RWPE2 (cell line): ENCODE measurements at regions not wholly inside any gene's neighbourhood (a gene's known extent, or its start where the extent isn't known, plus 50 kb on each side); places are given as distances from the start of the nearest gene placed in this dataset.

ENCODE experiments used
- ATAC-seq: fragments of 200-7000 bp; cut with Tn5 transposase; 3 replicates; pipeline ENCODE4 v1.9.1; 2021; ENCODE audit warnings: low read depth
- DNase-seq: peaks from one replicate; pipeline ENCODE4 v3.0.0-alpha.2; 2020; ENCODE audit warnings: low spot score
- H3K27ac ChIP-seq: fragments of 450-650 bp; 2 replicates; pipeline ENCODE4 v1.5.1; 2017; ENCODE audit warnings: mild to moderate bottlenecking; ENCODE audit not compliant: poor library complexity, severe bottlenecking
- H3K27me3 ChIP-seq: fragments of 250-450 bp; sonication (Bioruptor Pico); 2 replicates; pipeline ENCODE4 v1.5.1; 2021; ENCODE audit warnings: mild to moderate bottlenecking, moderate library complexity; ENCODE audit not compliant: insufficient read depth, poor library complexity, severe bottlenecking
- H3K36me3 ChIP-seq: fragments of 250-450 bp; sonication (Bioruptor Pico); 2 replicates; pipeline ENCODE4 v1.5.1; 2020; ENCODE audit warnings: low read depth, mild to moderate bottlenecking, moderate library complexity
- H3K4me1 ChIP-seq: fragments of 250-450 bp; sonication (Bioruptor Pico); 2 replicates; pipeline ENCODE4 v1.5.1; 2021; ENCODE audit warnings: mild to moderate bottlenecking, moderate library complexity; ENCODE audit not compliant: insufficient read depth, poor library complexity, severe bottlenecking
- H3K4me3 ChIP-seq: fragments of 250-450 bp; sonication (Bioruptor Pico); 2 replicates; pipeline ENCODE4 v1.5.1; 2021; ENCODE audit warnings: mild to moderate bottlenecking, moderate library complexity; ENCODE audit not compliant: severe bottlenecking
- H3K9me3 ChIP-seq: fragments of 250-450 bp; sonication (Bioruptor Pico); 2 replicates; pipeline ENCODE4 v1.5.1; 2021; ENCODE audit warnings: mild to moderate bottlenecking, moderate library complexity; ENCODE audit not compliant: severe bottlenecking
- TF ChIP-seq, protein P1 (sequence below): fragments of 450-650 bp; IDR thresholded peaks from one replicate; pipeline ENCODE4 v1.5.1; 2017; ENCODE audit warnings: mild to moderate bottlenecking, moderate library complexity; ENCODE audit not compliant: poor library complexity, severe bottlenecking

DNA sequence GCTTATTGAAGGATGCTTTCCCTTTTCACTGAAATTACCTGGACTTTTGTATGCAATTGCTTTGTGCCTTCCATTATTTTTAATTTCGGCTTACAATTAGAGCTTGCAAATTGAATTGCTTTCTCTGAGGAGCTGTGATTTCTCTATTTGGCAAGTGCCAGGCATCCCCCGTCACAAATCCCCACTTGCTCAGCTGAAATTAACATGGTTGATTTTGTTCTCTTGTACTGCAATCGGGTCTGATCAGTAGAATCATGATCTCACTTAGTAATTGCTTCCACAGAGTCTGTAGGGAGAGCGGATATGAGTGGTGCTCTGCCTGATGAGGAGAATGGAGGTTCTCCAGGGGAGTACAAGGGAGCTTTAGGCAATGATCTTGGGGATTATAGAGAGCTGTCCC lies 495.5 kb upstream of the SGCD start:
- TF ChIP-seq, protein P1, sequence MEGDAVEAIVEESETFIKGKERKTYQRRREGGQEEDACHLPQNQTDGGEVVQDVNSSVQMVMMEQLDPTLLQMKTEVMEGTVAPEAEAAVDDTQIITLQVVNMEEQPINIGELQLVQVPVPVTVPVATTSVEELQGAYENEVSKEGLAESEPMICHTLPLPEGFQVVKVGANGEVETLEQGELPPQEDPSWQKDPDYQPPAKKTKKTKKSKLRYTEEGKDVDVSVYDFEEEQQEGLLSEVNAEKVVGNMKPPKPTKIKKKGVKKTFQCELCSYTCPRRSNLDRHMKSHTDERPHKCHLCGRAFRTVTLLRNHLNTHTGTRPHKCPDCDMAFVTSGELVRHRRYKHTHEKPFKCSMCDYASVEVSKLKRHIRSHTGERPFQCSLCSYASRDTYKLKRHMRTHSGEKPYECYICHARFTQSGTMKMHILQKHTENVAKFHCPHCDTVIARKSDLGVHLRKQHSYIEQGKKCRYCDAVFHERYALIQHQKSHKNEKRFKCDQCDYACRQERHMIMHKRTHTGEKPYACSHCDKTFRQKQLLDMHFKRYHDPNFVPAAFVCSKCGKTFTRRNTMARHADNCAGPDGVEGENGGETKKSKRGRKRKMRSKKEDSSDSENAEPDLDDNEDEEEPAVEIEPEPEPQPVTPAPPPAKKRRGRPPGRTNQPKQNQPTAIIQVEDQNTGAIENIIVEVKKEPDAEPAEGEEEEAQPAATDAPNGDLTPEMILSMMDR, result no peak
- ATAC-seq (no peak), DNase-seq (no peak)
- Histone ChIP-seq H3K36me3 (no peaks in the 10 kb centered on the region), H3K9me3 (peaks cover 2% of the 10 kb centered on the region), H3K4me1 (no peaks in the 10 kb centered on the region), H3K27me3 (no peaks in the 10 kb centered on the region), H3K27ac (no peak overlapping the region), H3K4me3 (no peak overlapping the region)

DNA sequence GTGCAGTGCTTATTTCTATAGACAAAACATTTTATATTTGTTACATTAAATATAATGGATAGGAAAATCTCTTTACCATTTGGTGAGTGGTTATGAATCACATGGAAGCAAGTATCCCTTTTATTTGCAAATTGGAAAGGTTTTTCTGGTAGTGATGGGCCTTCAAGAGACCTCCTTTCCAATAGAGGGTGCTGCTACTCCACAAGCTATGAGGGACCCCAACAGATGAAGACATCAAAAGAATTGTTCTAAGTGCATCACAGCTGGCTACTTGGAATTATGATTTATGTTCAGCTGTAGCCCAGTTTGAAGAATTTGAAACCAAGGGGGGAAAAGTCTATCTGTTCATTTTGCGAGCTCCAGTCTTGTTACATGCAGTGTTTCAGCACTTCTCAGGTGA lies 493.7 kb upstream of the SGCD start:
- DNase-seq, result no peak
- H3K27me3 ChIP-seq, result no peaks in the 10 kb centered on the region
- no peak overlapping the region for H3K4me3 ChIP-seq
- H3K4me1 ChIP-seq, result no peaks in the 10 kb centered on the region
- TF ChIP-seq, protein P1, result no peak
- H3K27ac ChIP-seq, result no peak overlapping the region
- no peak for ATAC-seq
- peaks cover 2% of the 10 kb centered on the region for H3K9me3 ChIP-seq
- H3K36me3 ChIP-seq, result no peaks in the 10 kb centered on the region

DNA sequence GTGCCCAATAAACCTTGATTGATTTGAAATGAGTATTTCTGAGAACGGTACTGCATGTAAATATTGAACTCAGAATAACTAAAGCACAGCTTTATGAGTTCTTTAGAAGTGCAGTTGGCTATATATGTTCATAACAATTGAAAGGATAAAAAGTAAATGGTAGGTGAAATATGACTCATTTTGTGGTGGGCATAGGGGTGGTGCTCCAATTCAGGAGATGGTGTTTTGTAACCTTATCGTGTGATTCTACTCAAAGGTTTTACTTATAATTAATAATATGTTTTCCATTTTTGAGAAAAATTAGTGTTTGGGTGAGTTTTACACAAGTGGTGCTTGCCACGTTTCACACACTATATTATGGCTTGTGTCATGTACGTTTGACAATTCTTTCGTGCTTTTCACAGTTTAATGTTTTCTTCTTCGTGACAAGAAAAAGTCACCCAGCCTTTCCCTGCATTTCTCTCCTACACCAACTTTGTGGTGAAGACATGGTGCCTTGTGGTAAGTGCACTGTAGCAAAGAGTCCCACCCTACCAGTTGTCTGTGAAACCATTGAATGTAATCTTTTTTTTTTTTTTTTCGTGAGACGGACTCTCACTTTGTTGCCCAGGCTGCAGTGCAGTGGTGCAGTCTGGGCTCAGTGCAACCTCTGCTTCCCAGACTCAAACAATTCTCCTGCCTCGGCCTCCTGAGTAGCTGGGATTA lies 492.5 kb upstream of the SGCD start:
- peaks cover 2% of the 10 kb centered on the region for H3K9me3 ChIP-seq
- no peak overlapping the region for H3K27ac ChIP-seq
- H3K36me3 ChIP-seq, result no peaks in the 10 kb centered on the region
- ATAC-seq (no peak), DNase-seq (no peak)
- H3K4me1 ChIP-seq, result no peaks in the 10 kb centered on the region
- TF ChIP-seq, protein P1, result no peak
- H3K27me3 ChIP-seq, result no peaks in the 10 kb centered on the region
- no peak overlapping the region for H3K4me3 ChIP-seq

DNA sequence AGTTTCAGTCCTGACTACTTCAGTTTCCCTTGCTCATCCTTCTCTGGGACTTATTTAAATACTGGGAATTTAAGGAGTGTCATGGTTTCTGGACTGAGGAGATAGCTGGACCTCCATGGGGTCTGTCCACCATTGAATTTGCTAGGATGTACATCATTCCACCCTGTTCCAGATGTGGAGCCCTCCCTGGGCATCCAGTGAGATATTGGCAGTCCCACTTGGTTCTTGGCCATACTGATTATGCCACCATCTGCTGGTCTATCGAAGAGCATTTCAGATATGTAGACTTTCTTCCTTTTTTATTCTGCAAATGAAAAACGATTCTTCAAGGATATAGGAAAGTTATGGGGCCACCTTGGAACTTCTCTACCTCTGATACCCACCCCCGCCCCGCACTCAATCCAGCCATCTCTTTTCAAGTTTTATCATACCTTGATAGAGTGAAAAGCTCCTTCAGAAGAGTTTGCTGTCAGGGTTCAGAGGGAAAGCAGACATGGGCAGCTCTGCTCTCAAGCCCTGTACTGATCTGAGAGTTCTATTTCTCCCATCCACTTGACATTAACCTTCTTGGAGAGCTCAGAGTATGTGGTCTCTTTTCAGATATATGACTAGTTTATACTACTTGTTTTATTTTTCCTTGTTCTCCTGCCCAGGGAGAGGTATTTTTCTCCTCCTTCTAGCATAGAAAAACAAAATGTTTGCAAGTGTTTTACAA lies 490.7 kb upstream of the SGCD start:
- TF ChIP-seq, protein P1, result no peak
- peaks cover 2% of the 10 kb centered on the region for H3K9me3 ChIP-seq
- H3K36me3 ChIP-seq, result no peaks in the 10 kb centered on the region
- H3K4me3 ChIP-seq, result no peak overlapping the region
- DNase-seq (no peak), ATAC-seq (no peak)
- H3K27me3 ChIP-seq, result no peaks in the 10 kb centered on the region
- H3K4me1 ChIP-seq, result no peaks in the 10 kb centered on the region
- H3K27ac ChIP-seq, result no peak overlapping the region

DNA sequence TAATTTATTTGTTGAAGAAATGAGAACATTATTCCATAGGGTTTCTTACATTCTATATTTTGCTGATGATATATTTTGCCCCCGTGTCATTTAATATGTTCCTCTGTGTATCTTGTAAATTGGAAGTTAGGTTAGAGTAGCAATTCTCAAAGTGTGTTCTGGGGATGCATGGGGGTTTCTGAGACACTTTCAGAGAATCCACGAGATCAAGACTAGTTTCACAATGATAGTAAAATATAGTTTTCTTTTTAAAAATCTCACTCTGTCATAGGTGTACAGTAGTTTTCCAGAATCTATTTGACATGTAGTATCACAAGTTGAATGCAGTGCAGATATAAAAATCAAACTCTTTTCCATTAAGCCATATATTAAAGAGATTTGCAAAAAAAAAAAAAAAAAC lies 488.6 kb upstream of the SGCD start:
- Histone ChIP-seq H3K27ac (no peak overlapping the region), H3K4me1 (no peaks in the 10 kb centered on the region), H3K36me3 (no peaks in the 10 kb centered on the region), H3K27me3 (no peaks in the 10 kb centered on the region), H3K4me3 (no peak overlapping the region), H3K9me3 (peaks cover 2% of the 10 kb centered on the region)
- TF ChIP-seq, protein P1, result no peak
- no peak for DNase-seq
- no peak for ATAC-seq
